ENCODE measurements at regions not wholly inside any gene's neighbourhood (a gene's known extent, or its start where the extent isn't known, plus 50 kb on each side); places are given as distances from the start of the nearest gene placed in this dataset.
"Not testable (repeated sequence)": the region's sequence is repeated elsewhere in the genome, so short reads cannot be mapped to it uniquely, and the experiment has no call there.

GRCh38 chr10:4181621-4182049 is 396.6 kb upstream of the KLF6 start:
- DNase-seq = no peak

GRCh38 chr10:4181081-4181480 is 396.1 kb upstream of the KLF6 start:
- DNase-seq = no peak

- no peak for DNase-seq
Measured at GRCh38 chr10:4177791-4178190, 392.8 kb upstream of the KLF6 start.

GRCh38 chr10:4176500-4177281 is 391.7 kb upstream of the KLF6 start:
- DNase-seq = no peak

GRCh38 chr10:4174197-4174596 is 389.2 kb upstream of the KLF6 start:
- DNase-seq = no peak

GRCh38 chr10:4170633-4171314 is 385.8 kb upstream of the KLF6 start:
- no peak for DNase-seq

GRCh38 chr10:4170181-4170580 is 385.2 kb upstream of the KLF6 start:
- DNase-seq = no peak

- no peak for DNase-seq
Measured at GRCh38 chr10:4169448-4169847, 384.4 kb upstream of the KLF6 start.

GRCh38 chr10:4167216-4167615 is 382.2 kb upstream of the KLF6 start:
- DNase-seq = no peak

GRCh38 chr10:4162571-4163286 is 377.7 kb upstream of the KLF6 start:
- no peak for DNase-seq

- DNase-seq = no peak
Measured at GRCh38 chr10:4159173-4159572, 374.2 kb upstream of the KLF6 start.

GRCh38 chr10:4154191-4154715 is 369.2 kb upstream of the KLF6 start:
- DNase-seq = no peak

GRCh38 chr10:4151466-4151865 is 366.5 kb upstream of the KLF6 start:
- no peak for DNase-seq

- no peak for DNase-seq
Measured at GRCh38 chr10:4150676-4151075, 365.7 kb upstream of the KLF6 start.

- not testable (repeated sequence) for DNase-seq
Measured at GRCh38 chr10:4149460-4149859, 364.5 kb upstream of the KLF6 start.

GRCh38 chr10:4147245-4147644 is 362.2 kb upstream of the KLF6 start:
- DNase-seq = no peak

GRCh38 chr10:4144817-4145216 is 359.8 kb upstream of the KLF6 start:
- no peak for DNase-seq

GRCh38 chr10:4141471-4141870 is 356.5 kb upstream of the KLF6 start:
- no peak for DNase-seq

- no peak for DNase-seq
Measured at GRCh38 chr10:4138146-4138721, 353.2 kb upstream of the KLF6 start.

GRCh38 chr10:4137299-4137698 is 352.3 kb upstream of the KLF6 start:
- DNase-seq = no peak

- no peak for DNase-seq
Measured at GRCh38 chr10:4136121-4136520, 351.1 kb upstream of the KLF6 start.

- no peak for DNase-seq
Measured at GRCh38 chr10:4132216-4132556, 347.2 kb upstream of the KLF6 start.

Measured in cerebellar nuclear complex (tissue), 1 donor.